GM19351 (cell line): ENCODE measurements at regions not wholly inside any gene's neighbourhood (a gene's known extent, or its start where the extent isn't known, plus 50 kb on each side); places are given as distances from the start of the nearest gene placed in this dataset.

Experiments
- ATAC-seq: cut with Tn5 transposase; IDR thresholded peaks from one replicate; pipeline ENCODE4 v1.9.1; 2021; ENCODE audit warnings: mild to moderate bottlenecking, moderate library complexity; ENCODE audit not compliant: unreplicated experiment

DNA sequence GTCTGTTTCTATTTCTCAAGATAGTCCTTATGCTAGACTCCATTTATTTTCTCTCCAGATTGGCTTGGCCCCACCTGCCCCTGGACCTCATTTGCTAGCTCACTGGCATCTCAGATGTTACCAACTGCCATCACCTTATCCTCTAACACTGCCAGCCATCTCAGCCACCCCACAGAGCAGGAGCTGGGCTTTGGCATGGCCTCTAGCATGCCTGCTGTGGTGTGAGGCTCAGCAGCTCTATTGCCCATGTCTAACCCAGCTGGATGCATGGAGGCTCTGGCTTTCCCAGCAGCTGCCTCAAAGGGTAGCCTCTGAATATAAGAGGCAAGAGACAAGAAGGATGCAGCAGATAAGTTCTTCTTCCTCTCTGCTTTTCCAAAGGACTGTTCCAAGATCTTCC lies 373.4 kb downstream of the TNS1 start:
- ATAC-seq: no peak

GRCh38 chr2:217628061-217628460 lies 374.7 kb downstream of the TNS1 start:
- ATAC-seq: no peak

DNA sequence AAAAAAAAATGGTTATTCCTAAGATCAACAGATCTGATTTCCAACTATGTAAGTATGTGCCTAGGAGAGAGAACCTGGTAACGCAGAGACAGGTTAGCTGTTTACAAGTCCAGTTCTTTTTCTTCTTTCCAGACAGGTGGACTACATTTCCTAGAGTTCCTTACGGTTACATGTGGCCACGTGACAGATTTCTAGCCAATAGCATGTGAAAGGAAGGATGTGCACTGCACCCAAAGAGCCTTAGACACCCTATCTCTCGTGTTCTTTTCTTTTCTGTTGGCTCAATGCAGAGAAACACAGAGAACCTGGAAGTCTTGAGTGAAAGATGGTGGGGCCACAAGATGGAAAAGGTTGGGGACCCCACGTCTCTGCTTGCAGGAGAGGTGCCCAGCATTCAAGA lies 375.9 kb downstream of the TNS1 start:
- no peak for ATAC-seq

GRCh38 chr2:217625557-217626169 lies 377.1 kb downstream of the TNS1 start:
- ATAC-seq: no peak

GRCh38 chr2:217623281-217623912 lies 379.4 kb downstream of the TNS1 start:
- no peak for ATAC-seq

GRCh38 chr2:217622205-217623060 lies 380.4 kb downstream of the TNS1 start:
- no peak for ATAC-seq

DNA sequence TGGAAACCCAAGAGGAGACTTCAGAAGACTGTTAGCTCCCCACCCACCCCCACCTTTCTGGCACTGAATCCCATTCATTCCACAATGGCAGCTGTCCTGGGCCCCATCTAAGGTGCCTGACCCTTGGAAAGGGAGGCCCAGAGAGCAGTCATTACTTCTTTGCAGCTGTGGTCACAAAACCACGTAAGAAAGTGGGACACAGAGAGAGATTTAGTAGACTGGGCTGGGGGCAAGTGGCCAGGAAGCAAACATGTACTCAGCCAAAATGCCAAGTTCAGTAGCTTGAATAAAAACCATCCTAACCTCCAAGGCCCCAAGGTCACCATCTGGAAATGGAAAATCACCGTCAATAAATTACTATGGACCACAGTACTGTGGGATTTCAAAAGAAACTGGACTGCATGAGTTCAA lies 381.4 kb downstream of the TNS1 start:
- no peak for ATAC-seq

DNA sequence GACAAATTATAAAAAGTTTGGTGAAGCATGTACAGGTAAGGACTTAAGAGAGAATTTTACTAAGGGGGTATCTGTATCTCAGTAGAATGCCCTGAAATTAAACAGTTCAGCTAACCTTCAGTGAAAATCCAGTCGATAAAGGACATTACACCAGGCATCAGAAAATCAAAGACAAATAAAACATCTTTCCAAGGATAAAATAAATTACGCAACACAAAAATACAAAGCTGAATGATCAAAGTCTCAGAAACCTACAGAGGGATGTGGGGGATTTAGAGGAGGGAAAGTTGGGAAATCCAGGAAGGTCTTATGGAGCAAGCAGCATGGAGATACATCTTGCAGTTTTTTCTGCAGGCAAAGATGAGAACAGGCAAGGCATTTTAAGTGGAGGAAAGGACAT lies 384.1 kb downstream of the TNS1 start:
- no peak for ATAC-seq

GRCh38 chr2:217617616-217618022 lies 385.2 kb downstream of the TNS1 start:
- no peak for ATAC-seq

- ATAC-seq: no peak
Observed at GRCh38 chr2:217616936-217617335, 385.9 kb downstream of the TNS1 start.

DNA sequence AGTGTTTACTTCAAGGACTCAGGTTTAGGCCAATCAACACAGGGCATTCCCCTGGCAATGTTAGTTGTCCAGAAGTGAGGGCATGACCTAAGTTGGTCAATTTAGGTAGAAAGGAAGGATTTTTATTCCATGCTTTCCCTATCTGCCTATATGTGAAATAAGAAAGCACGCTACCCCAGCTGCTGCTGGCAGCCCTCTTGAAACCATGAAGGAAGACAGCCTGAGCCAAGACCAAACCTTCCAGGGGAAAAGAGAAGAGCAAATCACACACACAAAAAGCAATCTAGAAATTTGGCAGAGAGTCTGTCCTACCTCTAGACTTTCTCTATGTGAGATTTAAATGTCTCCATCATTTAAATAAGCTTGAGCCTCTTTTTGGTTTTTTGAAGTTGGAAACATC lies 387.6 kb downstream of the TNS1 start:
- ATAC-seq: no peak

- peak; percentile 52 for ATAC-seq
Observed at GRCh38 chr2:217614498-217614897, 388.3 kb downstream of the TNS1 start.

- ATAC-seq: no peak
Observed at GRCh38 chr2:217614096-217614495, 388.7 kb downstream of the TNS1 start.

DNA sequence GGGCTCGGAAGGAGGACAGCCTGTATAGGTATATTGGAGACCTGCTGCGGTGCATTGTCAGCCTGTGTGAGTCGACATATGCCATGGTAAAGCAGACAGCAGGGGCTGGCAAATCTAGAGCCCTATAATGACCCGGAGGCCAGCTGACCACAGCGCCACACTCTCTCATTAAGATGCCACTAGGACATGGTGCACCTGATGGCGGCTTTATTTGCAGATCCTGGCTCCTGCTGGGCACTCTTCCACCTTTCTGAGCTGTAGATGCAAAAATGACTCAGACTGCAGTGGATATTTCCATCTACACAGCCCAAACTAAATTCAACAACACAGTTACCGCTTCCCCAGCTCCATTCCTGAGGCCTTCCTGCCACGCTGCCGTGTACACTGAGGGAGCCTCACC lies 389.9 kb downstream of the TNS1 start:
- ATAC-seq: no peak

GRCh38 chr2:217612211-217612610 lies 390.6 kb downstream of the TNS1 start:
- ATAC-seq: no peak

- no peak for ATAC-seq
Observed at GRCh38 chr2:217611626-217612127, 391.1 kb downstream of the TNS1 start.

GRCh38 chr2:217611056-217611455 lies 391.7 kb downstream of the TNS1 start:
- no peak for ATAC-seq

- peak; percentile 56 for ATAC-seq
Observed at GRCh38 chr2:217610401-217610814, 392.4 kb downstream of the TNS1 start.

- ATAC-seq: no peak
Observed at GRCh38 chr2:217609952-217610351, 392.8 kb downstream of the TNS1 start.

- ATAC-seq: no peak
Observed at GRCh38 chr2:217606296-217606695, 396.5 kb downstream of the TNS1 start.

- ATAC-seq: no peak
Observed at GRCh38 chr2:217604527-217605194, 398.1 kb downstream of the TNS1 start.
